ENCODE measurements at regions not wholly inside any gene's neighbourhood (a gene's known extent, or its start where the extent isn't known, plus 50 kb on each side); places are given as distances from the start of the nearest gene placed in this dataset.

- TF ChIP-seq YY1 (IDR thresholded peaks at IDR 0.05; ENCODE audit: insufficient read depth, insufficient read length), result no peak
- no peak for TF ChIP-seq ZNF274 (IDR thresholded peaks at IDR 0.05; ENCODE audit: low read depth, low read length)
Observed at GRCh38 chr18:70758780-70759179, 469.9 kb downstream of the SOCS6 start.
